Germinal center (tissue), 1 donor: ENCODE measurements at regions not wholly inside any gene's neighbourhood (a gene's known extent, or its start where the extent isn't known, plus 50 kb on each side); places are given as distances from the start of the nearest gene placed in this dataset.
"Not testable (repeated sequence)": the region's sequence is repeated elsewhere in the genome, so short reads cannot be mapped to it uniquely, and the experiment has no call there.

ENCODE experiments used
- DNase-seq: peaks from one replicate; pipeline ENCODE4 v3.0.0; 2012; ENCODE audit warnings: mixed read lengths, low spot score

DNA sequence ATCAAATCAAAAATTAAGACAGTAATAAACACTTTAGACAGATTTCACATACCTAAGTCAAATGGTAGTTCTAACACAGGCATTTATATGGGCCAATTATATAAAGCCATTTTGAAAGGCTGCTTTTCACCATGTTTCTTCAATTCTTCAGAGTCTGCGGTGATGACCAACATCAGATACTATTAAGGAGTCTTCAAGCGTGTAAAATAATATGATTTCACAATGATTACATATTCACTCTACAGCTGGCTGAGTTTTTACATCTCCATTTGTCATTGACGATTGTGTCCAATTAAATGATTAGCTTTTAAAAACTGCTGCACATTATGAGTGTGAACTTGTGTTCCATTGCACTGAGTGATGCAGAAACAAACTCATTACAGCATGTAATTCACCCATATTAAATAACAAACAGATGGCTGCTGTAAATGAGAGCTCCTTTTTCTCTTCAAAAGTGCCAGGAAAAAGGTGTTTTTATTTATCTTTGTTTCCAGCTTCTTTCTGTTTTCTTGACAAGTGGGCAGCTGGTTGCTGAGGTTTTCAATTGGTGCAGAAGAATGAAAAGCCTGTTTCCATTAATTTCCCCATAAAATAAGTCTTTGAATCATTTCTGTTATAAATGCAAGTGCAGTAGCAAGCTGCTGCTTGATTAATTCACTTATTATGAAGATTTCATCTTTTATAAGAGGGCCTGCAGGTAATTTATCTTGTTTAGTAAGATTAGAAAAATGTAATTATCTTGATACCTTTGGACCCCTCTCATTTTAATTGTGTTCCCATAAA is 676.1 kb upstream of the KLHL1 start:
- no peak for DNase-seq

DNA sequence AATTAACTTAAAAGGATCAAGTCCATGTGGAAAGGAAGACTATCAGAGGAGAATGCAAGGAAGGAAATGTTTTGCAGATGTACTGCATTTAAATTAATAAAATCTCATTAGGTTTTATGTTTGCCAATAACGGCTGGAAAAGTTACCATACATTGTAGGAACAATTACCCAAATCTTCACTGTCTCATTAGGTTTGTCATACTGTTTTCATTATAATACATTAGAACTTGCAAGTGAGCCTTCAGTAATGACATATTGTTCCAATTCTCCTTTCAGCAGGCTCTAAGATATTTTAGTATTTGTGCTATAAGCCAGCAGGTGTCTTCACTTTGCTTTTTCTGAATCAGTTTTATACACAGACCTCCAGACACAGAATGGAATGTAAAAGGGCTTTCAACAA is 661.6 kb upstream of the KLHL1 start:
- DNase-seq = no peak

DNA sequence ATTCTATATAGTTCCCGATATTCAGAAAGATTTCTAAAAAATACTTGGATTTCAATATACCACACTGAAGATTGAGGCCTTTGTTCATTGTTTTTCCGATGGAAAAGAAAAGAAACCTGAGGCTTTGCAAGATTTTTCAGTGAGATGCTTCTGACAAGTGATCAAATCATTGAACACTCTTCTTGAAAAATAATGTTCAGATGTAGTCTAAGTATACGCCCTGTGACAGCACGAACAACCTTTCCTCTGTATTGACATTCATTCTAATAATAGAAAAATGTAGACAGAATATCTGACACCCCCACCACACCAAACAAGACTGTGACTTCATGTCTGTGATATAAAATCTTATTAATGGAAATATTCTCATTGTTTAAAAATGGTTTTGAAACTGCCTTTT is 650.7 kb upstream of the KLHL1 start:
- no peak for DNase-seq

DNA sequence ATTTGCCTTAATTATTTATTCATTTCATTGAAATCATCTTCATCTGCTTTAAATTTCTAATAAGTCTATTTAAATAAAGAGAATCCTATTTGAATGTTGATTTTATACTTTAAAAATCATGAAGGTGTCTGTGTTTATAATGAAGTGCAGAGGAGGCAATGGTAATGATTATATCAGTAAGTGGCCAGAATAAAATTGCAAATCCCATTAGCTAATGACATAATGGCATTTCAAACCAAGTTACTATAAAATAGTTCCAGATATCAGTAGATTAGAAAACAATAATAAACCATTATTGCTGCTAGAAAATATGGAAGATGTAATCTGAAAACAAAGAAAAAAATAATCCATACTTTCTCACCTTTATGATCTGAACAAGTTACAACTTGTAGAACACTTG is 647.8 kb upstream of the KLHL1 start:
- no peak for DNase-seq

DNA sequence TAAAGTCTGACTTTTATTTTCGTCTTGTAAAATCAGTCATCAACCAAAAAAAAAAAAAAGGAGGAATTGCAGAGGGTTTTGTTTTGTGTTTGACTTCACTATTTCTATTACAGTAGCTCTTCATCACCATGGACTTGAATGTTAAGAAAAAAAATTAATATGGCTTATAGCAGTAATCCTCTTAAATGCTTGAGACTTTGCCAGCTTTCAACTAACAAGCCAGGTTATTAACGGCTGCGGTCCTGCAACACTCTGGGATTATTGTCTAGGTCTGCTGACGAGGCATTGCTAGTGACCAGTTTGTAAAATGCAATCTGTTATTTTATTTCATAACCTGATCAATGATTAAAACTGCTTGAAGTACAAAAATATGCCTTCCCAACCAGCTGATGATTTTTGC is 647.2 kb upstream of the KLHL1 start:
- DNase-seq = no peak

DNA sequence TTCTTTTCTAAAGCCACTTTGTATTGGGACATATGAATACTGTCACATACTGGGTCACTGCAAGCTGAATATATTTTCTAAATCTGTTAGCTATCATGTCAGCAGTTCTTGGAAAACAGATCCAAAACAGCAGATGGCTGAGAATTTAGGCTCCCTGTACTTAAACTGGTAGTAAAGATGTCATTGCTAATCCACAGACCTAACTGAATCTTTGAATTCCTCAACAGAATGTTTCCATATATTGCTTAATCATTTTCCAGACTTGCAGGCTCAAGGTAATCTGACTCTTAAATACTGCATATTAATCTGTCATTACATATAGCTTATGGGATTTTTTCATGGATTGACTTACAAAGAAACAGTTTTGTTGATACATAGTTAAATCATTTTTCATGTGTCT is 639.0 kb upstream of the KLHL1 start:
- no peak for DNase-seq

DNA sequence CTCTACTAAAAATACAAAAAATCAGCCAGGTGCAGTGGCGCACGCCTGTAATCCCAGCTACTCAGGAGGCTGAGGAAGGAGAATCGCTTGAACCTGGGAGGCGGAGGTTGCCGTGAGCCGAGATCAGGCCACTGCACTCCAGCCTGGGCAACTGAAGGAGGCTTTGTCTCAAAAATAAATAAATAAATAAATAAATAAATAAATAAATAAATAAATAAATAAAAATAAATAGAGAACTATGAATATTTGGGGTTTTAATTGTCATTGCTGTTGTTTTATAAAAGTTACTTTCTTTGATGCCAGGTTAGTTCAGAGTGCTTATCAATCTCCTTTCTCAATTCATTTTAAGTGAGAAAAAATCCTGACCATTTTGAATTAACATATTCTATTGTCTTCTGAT is 638.2 kb upstream of the KLHL1 start:
- DNase-seq = not testable (repeated sequence)

DNA sequence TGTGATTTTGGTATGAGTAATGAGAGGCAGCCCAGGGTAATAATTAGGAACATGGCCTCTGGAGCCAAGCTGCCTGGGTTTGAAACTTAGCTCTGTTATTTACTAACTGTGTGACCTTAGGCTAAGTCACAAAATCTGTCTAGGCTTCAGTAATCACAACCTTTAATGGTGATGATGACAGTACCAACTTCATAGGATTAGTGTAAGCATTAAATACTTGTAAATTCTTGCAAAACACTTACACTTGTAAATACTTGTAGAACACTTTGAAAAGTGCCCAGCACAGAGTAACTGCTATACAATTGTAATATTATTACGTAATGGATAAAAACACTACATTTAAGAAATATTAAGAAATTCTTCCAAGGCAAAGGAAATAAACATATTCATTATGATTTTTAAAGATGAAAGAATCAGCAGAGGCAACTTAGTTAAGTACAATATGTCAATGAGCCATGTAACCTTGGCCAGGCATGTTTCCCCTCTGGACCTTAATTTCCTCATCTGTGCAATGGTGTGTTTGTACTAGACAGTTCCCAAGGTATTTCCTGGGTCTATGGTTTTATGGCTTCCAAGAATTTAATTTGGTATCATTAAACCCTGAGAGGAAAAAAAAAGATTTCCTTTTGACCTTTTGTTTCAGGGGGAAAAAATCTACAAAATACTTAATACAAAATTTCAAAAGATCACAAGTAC is 628.5 kb upstream of the KLHL1 start:
- no peak for DNase-seq

DNA sequence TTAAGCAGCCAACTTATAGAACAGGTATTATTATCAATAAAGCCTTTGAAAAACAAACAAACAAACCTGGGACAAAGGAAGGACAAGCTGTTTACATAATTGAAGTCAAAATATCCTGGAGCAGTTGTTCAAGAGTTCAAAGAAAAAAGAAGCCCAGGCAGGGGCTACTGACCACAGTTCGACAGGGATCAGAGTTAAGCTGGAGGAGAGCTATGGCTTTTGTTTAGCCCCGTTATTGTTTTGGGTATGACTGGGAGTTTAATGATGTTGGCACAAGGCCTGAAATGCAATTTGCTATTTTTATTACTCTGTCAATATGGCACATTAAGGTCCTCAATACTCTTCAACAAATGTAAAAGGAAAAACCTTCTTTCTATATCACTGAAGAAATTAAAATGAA is 624.4 kb upstream of the KLHL1 start:
- no peak for DNase-seq

DNA sequence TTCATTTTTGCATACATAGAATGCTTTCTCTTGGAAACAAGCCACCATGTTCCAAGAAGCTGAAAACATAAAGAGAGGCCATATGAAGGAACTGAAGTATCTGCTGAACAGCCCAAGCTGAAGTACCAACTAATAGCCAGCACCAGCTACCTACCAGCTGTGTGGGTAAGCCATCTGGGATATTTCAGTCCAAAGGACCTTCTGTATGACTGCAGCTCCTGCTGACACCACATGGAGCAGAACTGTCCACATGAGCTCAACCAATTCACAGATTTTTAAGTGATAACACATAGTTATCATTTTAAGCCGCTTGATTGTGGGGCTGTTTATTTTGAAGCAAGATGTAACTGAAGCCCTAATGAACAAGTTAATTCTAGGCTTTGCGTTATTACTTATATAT is 621.1 kb upstream of the KLHL1 start:
- no peak for DNase-seq

DNA sequence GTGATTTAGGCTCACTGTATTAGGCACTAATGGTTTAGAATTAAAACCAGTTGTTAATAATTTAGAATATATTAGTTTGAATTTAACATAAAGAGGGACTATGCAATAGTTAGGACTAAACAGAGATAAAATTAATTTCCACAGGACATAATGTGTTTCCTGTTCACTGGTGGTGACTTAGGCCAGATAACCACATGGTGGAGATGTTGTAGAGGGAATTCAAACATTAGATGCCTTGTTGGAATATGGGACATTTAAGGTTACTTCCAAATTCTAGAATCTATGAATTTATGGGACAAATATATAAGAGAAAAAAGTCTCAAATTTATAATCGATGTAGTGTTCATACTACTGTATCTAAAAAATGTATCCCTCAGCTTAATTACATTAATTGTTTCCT is 615.5 kb upstream of the KLHL1 start:
- DNase-seq = no peak

DNA sequence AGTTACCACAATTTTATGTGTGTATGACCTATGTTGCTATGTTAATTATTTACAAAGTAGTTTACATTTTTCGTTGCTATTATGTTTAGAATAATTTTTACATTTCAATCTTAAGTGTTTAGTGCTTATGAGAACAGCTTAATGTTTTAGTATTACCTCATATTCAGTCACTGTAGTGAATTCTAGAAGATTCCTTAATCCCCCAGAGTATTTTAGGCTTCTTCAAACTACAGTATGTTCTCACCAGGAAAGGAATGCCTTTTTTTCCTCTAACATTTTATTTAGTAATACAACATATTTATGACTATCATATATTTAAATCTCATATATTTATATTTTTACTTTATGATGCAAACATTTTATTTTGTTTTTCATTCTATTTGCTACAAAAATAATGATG is 612.1 kb upstream of the KLHL1 start:
- no peak for DNase-seq

DNA sequence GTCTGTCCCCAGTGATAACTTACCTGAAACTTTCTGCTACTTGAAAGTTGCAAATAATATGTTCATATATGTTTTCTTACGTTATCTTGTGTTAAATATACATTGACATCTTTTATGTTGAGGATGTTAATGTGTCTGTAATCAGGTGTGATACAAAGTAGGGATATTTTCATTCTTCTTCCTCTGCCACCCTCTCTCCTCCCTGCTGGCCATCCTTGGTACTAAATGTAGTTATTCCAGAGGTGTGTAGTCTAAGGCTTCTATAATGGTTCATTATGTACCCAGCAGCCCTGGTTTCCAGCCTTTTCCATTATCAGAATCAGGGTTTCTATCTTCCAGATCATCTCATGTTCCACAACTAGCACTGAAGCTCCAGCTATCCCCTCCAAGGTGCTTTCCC is 606.7 kb upstream of the KLHL1 start:
- no peak for DNase-seq

DNA sequence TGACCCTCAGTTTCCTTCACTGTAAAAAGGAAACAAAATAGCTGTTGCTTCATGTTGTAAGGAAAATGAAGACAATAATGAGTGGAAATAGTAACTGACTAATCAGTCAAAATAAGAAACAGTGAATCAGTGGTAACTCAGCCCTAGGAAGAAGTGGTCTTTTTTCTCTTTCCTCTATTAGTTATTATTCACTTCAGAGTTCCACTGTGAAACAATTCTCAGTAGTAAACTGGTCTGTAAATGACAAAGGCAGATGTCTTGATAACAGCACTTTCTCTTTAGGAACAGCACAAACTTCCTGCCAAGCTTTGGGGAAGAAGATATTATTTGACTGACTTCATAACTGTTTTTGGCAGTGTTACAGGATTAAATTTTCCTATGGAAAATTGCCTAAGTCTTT is 600.5 kb upstream of the KLHL1 start:
- DNase-seq = no peak

DNA sequence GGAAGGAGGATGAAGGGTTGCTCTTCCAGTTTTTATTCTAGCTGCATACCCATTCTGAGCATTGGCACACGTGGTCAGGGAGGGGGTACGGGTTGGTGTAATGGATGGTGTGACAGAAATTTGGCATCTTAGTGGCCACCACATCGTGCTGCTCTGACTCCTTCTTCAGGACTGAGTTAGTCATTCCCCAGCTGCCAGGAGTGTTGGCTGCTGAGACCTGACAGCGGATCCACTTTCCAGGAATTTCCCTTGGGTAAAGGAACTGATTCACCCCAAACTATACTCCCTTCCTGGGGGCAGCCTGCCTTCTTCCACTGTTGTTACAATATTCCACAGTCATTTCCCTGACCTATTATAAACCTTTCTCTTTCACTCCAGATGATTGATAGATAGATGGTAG is 595.5 kb upstream of the KLHL1 start:
- DNase-seq = no peak

DNA sequence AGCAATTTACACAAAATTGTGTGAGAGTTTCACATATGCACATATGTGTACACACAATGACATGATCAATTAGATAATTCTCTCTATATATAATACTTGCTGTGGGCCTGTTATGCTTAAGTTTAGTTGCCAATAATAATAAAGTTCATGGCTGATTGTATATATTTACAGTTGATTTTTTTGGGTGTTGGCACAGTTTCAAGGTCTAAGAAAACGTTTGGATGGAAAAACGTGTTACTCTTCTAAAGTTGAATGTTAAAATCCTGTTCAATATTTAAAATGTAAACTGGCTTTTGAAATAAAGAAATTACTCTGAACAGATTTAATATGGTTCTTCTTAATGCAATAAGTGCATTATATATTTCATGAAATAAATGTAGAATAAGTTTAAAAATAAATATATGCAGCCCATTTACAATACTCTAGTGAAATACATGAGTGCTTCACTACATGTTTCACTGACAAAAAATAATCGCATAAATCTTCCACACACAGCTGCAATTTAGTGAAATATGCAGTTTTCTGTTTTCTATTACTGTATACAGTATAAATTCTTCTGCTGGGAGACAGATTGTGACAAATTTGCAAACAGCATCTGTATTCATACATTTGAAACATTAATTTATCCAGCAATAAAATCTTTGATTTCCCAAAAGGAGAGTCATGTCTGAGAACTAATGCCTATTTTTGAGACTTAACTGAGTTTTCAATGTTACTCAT is 586.9 kb upstream of the KLHL1 start:
- DNase-seq = no peak

DNA sequence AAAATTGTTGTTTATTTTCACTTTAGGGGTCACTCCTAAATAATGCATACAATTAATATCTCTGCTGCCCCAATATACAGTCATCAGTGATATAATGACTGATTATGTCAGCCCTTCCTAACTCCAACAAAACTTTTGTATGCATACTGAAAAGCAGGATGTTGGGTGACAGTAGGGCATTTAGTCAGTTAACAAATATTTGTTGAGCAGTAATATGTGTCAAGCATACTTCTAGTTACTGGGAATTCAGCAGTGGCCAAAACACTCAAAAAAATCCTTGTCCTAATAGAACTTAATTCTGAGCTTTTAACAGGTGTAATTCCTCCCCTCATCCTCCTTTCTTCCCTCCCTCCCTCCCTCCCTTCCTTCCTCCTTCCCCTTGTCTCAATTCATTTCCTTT is 560.7 kb upstream of the KLHL1 start:
- no peak for DNase-seq

DNA sequence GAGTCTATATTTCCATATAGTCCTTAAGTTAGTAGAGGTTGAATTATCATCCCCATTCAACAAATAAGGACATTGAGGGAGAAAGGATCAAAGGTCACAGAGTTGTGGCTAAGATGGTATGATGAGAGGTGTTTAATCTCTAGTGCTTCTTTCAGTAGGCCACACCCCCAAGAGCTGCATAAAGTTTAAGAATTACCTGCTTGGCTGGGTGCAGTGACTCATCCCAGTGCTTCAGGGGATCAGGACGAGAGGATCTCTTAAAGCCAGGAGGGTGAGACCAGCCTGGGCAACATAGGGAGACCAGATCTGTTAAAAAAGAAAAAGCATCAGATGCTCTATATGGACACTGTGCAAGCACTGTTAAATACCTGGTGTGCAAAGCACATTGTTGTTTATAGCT is 560.0 kb upstream of the KLHL1 start:
- DNase-seq = no peak

DNA sequence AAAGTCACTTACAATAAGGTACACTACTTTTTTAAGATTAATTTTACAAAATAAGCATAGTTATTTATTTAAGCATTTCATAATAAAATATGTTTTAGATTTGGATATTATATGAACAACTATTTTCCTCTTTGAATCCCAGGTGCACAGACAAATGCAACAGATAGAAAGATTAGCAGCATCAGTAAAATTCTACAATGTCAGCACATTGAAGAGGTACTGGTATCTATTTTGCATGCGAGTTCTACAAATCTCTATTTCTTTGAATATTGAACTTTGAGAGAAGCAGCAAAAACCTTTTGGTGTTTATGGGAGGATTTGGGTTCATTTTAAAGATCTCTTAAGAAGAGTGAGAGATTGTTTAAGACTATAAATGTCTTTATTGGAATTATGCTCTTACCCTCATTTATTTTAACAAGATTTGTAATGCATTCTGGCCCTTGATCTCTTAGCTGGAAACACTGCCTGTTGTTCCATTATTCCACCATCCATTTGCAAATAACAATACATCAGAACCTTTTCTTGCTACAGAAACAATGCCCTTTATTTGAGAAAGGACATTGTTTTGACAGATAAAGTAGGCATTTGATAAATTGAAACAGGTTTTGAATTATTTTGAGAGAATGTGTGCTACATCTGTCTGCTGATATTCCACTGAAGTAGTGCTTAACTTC is 558.8 kb upstream of the KLHL1 start:
- no peak for DNase-seq

DNA sequence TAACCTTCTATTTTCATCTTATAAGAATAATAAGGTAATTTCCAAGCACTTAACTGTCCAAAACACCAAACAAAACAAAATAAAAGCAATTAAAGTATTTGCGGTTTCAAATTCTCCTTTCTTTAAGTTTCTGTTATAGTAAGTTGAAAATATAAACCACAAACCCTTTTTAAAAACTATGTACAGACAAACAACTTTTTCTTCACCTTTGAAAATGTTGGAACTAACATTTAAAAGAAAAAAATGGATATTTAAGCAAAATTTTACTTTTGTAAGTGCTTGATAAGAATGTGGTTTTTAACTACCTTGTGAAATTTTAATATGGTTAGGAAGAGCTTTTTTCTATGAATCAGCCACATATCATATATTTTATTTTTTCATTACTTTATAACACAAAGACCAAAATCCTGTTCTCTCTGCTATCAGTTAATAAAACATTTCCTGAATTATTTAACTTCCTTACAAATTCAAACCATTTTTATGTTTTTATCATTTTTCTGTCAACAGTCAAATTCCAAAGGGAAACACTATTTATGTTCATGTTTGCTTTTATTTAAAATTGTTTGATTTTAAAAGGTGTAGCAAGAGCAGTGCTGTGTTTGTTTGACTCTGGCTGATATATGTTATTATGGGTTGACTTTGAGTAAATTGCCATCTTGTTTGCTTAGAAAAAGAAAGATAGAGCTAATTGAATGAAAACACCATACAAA is 554.1 kb upstream of the KLHL1 start:
- DNase-seq = no peak

DNA sequence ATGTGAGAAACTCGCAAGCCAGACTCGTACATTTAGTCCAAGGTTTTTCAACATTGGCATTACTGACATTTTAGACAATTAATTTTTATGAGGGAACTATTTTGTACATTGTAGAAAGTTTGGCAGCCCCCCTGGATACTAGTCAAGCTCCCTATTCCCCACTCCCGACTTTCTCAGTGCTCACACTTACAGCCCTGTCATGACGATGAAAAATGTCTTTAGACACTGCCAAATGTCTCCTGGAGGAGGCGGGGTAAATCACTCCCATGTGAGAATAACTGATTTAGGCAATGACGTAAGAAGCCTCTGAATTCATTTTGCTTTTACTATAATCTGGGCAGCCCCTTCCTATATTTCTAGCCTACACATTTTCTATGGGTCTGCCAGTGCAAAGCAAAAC is 535.8 kb upstream of the KLHL1 start:
- DNase-seq = no peak

DNA sequence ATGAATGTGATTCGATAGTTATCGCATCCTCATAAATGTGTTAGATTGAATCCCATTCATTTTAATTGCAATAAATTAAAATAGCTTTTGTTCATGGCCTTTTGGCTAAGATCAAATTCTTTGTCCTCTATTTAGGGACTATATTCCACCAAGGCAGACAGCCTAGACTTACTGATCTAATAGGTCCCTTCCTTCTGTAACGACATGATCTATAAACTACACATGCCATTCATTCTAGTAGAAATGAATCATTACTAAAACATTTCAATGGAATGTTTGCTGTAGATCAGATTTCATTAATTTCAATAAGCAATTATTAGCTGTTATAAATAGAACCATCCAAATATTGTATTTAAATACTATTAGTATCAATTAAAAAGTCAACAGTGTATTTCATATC is 526.6 kb upstream of the KLHL1 start:
- DNase-seq = no peak
